SU-DHL-6 (cell line): ENCODE measurements at regions not wholly inside any gene's neighbourhood (a gene's known extent, or its start where the extent isn't known, plus 50 kb on each side); places are given as distances from the start of the nearest gene placed in this dataset.
"Not testable (repeated sequence)": the region's sequence is repeated elsewhere in the genome, so short reads cannot be mapped to it uniquely, and the experiment has no call there.

Experiments
- H2AFZ ChIP-seq: fragments of 200-600 bp; sonication (generic); 2 replicates; pipeline ENCODE4 v1.6.1; 2014; ENCODE audit warnings: low read depth, mild to moderate bottlenecking, moderate library complexity, mixed read lengths, antibody characterized with exemption, low read length; ENCODE audit not compliant: severe bottlenecking
- H3F3A ChIP-seq: fragments of 200-600 bp; shearing (Covaris generic); 2 replicates; pipeline ENCODE4 v1.6.0; 2016; ENCODE audit warnings: antibody characterized with exemption, mild to moderate bottlenecking; ENCODE audit not compliant: insufficient read depth
- H3K27ac ChIP-seq: fragments of 200-600 bp; sonication (generic); 2 replicates; pipeline ENCODE4 v1.5.1; 2016; ENCODE audit warnings: low read depth, mild to moderate bottlenecking, low read length, moderate library complexity, mixed read lengths
- H3K27me3 ChIP-seq: fragments of 200-600 bp; sonication (generic), shearing (Covaris generic); 2 replicates; pipeline ENCODE4 v1.6.0; 2014; ENCODE audit warnings: mild to moderate bottlenecking, low read length
- H3K36me3 ChIP-seq: fragments of 200-600 bp; sonication (generic); 2 replicates; pipeline ENCODE4 v1.6.1; 2014; ENCODE audit warnings: mild to moderate bottlenecking, low read length, mixed read lengths
- H3K4me2 ChIP-seq: fragments of 300-600, 200-600 bp; shearing (Covaris generic), sonication (generic); 2 replicates; pipeline ENCODE4 v1.6.0; 2014; ENCODE audit warnings: low read length, low read depth, mild to moderate bottlenecking; ENCODE audit not compliant: poor library complexity, severe bottlenecking
- H3K4me3 ChIP-seq: fragments of 200-600 bp; sonication (generic); 2 replicates; pipeline ENCODE4 v1.5.1; 2014; ENCODE audit warnings: antibody characterized with exemption, low read length, mild to moderate bottlenecking, mixed read lengths; ENCODE audit not compliant: insufficient read depth, poor library complexity, severe bottlenecking
- H3K79me2 ChIP-seq: fragments of 200-600 bp; sonication (generic); 2 replicates; pipeline ENCODE4 v1.6.1; 2014; ENCODE audit warnings: mild to moderate bottlenecking, low read length, moderate library complexity; ENCODE audit not compliant: insufficient read depth
- H3K9ac ChIP-seq: fragments of 200-600 bp; sonication (generic); 2 replicates; pipeline ENCODE4 v1.7.0; 2014; ENCODE audit warnings: mild to moderate bottlenecking, low read length
- H3K9me2 ChIP-seq: fragments of 200-600 bp; sonication (generic); replicated peaks from 2 replicates; pipeline ENCODE4 v1.6.1; 2014; ENCODE audit warnings: low read length; ENCODE audit not compliant: insufficient read depth
- H3K9me3 ChIP-seq: fragments of 200-600 bp; sonication (generic); 2 replicates; pipeline ENCODE4 v1.6.1; 2014; ENCODE audit warnings: low read length, mixed read lengths; ENCODE audit not compliant: insufficient read depth
- H4K20me1 ChIP-seq: fragments of 200-600 bp; sonication (generic); 2 replicates; pipeline ENCODE4 v1.6.1; 2014; ENCODE audit warnings: low read depth, mild to moderate bottlenecking, antibody characterized with exemption, low read length, moderate library complexity, mixed read lengths
- EZH2phosphoT487 ChIP-seq: fragments of 200-600 bp; sonication (generic), shearing (Covaris generic); conservative IDR thresholded peaks from 2 replicates; pipeline ENCODE4 v1.6.1; 2018; ENCODE audit warnings: mild to moderate bottlenecking, antibody characterized with exemption, low read length, moderate library complexity, mixed read lengths
- TF ChIP-seq, protein P1 (sequence below): fragments of 200-600 bp; sonication (generic); IDR thresholded peaks from one replicate; pipeline ENCODE4 v1.5.1; 2017; ENCODE audit warnings: antibody characterized with exemption, mild to moderate bottlenecking, low read length, moderate library complexity; ENCODE audit not compliant: insufficient read depth, poor library complexity, severe bottlenecking

DNA sequence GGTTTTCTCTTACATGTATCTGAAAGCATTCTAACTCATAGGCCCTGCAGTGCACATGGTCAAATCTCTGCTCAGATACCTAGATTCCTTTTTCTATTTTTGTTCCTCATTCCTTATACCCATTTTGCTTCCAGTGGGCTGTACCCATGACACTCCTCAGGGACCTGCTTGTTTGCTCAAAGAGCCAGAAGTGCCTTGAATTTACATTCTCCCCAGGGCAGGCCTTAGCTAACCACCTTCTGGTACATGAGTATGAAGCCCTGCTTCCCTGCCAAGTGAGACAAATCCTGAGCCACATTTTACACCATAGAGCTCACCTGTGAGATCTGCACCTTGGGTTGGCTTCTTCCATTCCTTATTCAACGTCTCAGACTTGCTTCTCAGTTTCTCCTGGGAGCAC is 326.6 kb upstream of the SASH1 start:
- no peak overlapping the region for H2AFZ ChIP-seq
- no peaks in the 10 kb centered on the region for H3F3A ChIP-seq
- H3K27ac ChIP-seq: no peak overlapping the region
- H4K20me1 ChIP-seq: no peaks in the 10 kb centered on the region
- no peaks in the 10 kb centered on the region for H3K9me2 ChIP-seq
- H3K4me2 ChIP-seq: no peak overlapping the region
- H3K9ac ChIP-seq: no peak overlapping the region
- no peak for TF ChIP-seq EZH2phosphoT487
- TF ChIP-seq, protein P1, sequence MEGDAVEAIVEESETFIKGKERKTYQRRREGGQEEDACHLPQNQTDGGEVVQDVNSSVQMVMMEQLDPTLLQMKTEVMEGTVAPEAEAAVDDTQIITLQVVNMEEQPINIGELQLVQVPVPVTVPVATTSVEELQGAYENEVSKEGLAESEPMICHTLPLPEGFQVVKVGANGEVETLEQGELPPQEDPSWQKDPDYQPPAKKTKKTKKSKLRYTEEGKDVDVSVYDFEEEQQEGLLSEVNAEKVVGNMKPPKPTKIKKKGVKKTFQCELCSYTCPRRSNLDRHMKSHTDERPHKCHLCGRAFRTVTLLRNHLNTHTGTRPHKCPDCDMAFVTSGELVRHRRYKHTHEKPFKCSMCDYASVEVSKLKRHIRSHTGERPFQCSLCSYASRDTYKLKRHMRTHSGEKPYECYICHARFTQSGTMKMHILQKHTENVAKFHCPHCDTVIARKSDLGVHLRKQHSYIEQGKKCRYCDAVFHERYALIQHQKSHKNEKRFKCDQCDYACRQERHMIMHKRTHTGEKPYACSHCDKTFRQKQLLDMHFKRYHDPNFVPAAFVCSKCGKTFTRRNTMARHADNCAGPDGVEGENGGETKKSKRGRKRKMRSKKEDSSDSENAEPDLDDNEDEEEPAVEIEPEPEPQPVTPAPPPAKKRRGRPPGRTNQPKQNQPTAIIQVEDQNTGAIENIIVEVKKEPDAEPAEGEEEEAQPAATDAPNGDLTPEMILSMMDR: no peak
- H3K79me2 ChIP-seq: no peaks in the 10 kb centered on the region
- H3K4me3 ChIP-seq: no peak overlapping the region
- no peaks in the 10 kb centered on the region for H3K36me3 ChIP-seq
- no peaks in the 10 kb centered on the region for H3K27me3 ChIP-seq
- H3K9me3 ChIP-seq: peaks cover 15% of the 10 kb centered on the region

DNA sequence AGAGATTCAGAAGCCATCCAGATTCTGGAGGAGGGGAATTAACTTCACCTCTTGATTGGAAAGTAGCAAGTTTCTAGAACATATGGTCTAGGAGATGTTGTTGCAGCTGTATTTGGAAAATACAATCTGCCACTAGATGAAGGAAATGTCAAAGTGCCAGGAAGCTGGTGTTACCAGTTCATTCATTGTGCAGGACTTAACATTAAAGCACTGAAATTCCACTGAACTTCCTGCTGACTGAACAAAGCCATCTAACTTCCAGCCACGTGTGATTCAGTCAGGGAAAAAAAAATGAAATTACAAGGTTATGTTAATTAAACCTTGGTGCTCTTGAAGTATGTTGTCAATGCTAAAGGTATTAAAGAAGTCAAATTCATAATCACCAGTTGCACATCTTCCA is 321.5 kb upstream of the SASH1 start:
- H3K4me3 ChIP-seq: no peak overlapping the region
- H3F3A ChIP-seq: no peaks in the 10 kb centered on the region
- no peaks in the 10 kb centered on the region for H4K20me1 ChIP-seq
- no peak overlapping the region for H3K9ac ChIP-seq
- H3K9me3 ChIP-seq: no peaks in the 10 kb centered on the region
- no peak for TF ChIP-seq EZH2phosphoT487
- TF ChIP-seq, protein P1: no peak
- no peak overlapping the region for H3K27ac ChIP-seq
- no peaks in the 10 kb centered on the region for H3K79me2 ChIP-seq
- H3K4me2 ChIP-seq: no peak overlapping the region
- H2AFZ ChIP-seq: no peak overlapping the region
- H3K9me2 ChIP-seq: no peaks in the 10 kb centered on the region
- H3K27me3 ChIP-seq: no peaks in the 10 kb centered on the region
- no peaks in the 10 kb centered on the region for H3K36me3 ChIP-seq

DNA sequence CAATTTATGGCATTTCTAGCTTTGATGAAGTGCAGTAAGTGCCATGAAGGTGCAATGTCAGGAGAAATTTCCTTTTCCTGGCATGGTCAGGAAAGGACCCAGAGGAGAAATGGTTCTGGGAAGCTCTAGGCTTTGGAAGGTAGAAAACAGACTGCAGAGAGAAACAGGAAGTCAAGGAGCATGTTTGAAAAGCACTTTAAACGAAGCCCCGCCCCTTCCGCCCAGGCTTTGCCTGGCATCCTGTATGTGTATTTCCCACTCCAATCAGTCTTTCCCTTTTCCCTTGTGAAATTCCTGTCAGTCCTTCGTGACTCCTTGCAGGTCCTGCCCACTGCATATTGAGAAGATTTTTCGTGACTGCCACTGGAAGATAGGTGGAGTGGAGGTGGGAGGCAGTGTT is 320.9 kb upstream of the SASH1 start:
- H3K27ac ChIP-seq: no peak overlapping the region
- no peaks in the 10 kb centered on the region for H3K36me3 ChIP-seq
- H3K9me3 ChIP-seq: no peaks in the 10 kb centered on the region
- no peak overlapping the region for H3K9ac ChIP-seq
- no peaks in the 10 kb centered on the region for H3K9me2 ChIP-seq
- H3K79me2 ChIP-seq: no peaks in the 10 kb centered on the region
- H3F3A ChIP-seq: no peaks in the 10 kb centered on the region
- no peak overlapping the region for H3K4me3 ChIP-seq
- no peaks in the 10 kb centered on the region for H4K20me1 ChIP-seq
- no peak overlapping the region for H2AFZ ChIP-seq
- no peaks in the 10 kb centered on the region for H3K27me3 ChIP-seq
- H3K4me2 ChIP-seq: no peak overlapping the region
- TF ChIP-seq EZH2phosphoT487: no peak
- TF ChIP-seq, protein P1: no peak

DNA sequence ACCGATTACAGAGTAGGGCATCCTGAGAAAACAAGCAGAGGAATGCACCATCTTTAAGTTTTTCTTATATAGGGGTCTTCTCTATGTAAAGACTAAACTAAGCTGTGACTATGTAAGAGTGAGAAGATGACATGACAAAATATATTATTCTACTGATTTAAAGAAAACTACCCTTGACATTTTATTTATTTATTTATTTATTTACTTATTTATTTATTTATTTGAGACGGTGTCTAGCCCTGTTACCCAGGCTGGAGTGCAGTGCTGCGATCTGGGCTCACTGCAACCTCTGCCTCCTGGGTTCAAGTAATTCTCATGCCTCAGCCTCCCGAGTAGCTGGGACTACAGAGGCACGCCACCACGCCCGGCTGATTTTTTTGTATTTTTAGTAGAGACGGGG is 320.4 kb upstream of the SASH1 start:
- H3K27me3 ChIP-seq, H3K4me3 ChIP-seq, H3K9me2 ChIP-seq, H3K4me2 ChIP-seq, H2AFZ ChIP-seq, H4K20me1 ChIP-seq, H3K9me3 ChIP-seq, H3K27ac ChIP-seq, H3F3A ChIP-seq, H3K36me3 ChIP-seq, H3K9ac ChIP-seq, H3K79me2 ChIP-seq: not testable (repeated sequence)
